ENCODE measurements at regions not wholly inside any gene's neighbourhood (a gene's known extent, or its start where the extent isn't known, plus 50 kb on each side); places are given as distances from the start of the nearest gene placed in this dataset.

- in situ Hi-C loops (cut with MboI) = no loop called here
- no peaks in the 10 kb centered on the region for H3K9me1 ChIP-seq (ENCODE audit: control insufficient read depth, insufficient read depth, low read length)
- FAIRE-seq = no peak
- H4K20me1 ChIP-seq (replicated peaks; ENCODE audit: control insufficient read depth, insufficient read depth, low read length) = peaks cover 29% of the 10 kb centered on the region
- no peaks in the 10 kb centered on the region for H3K79me2 ChIP-seq (ENCODE audit: control insufficient read depth, insufficient read depth, low read length)
- H3K27ac ChIP-seq (ENCODE audit: extremely low read depth, low read depth, low read length) = no peak overlapping the region
- peaks cover 23 to 61% of the 10 kb centered on the region in 2 experiments for H3K27me3 ChIP-seq (ENCODE audit: control insufficient read depth in 2 of 2, insufficient read depth in 2 of 2, low read length in 2 of 2)
- BruUV-seq (replicated peaks) = no TSS peak
- H3K9me3 ChIP-seq (replicated peaks; ENCODE audit: control insufficient read depth, insufficient read depth, low read depth, low read length) = no peaks in the 10 kb centered on the region
- no peak overlapping the region for H3K4me2 ChIP-seq (ENCODE audit: insufficient read depth, low read length)
- intact Hi-C loops (cut with micrococcal nuclease) = no loop called here
- ChIA-PET CTCF (ENCODE audit: low intra/inter-chr PET ratio) (no interaction called here), POLR2A (interaction anchor here (1.1 to 1.6 kb wide), 2 partner anchors 18 to 21 kb away, joined by 4 to 7 read pairs; no protein-coding TSS in a partner anchor)
- H2AFZ ChIP-seq (ENCODE audit: low read depth, low read length) = no peak overlapping the region
- H3K9ac ChIP-seq (ENCODE audit: insufficient read depth in 1 of 2, low read depth in 2 of 2, low read length in 2 of 2) = no peak overlapping the region
- no peak for TF ChIP-seq CGGBP1 (CRISPR knock-in tag; IDR thresholded peaks at IDR 0.05)
- TF ChIP-seq ZFP36 (IDR thresholded peaks at IDR 0.05; ENCODE audit: low read depth, low read length, partially characterized antibody) = peak; percentile 56
- no peak for TF ChIP-seq HMBOX1 (IDR thresholded peaks at IDR 0.05)
- TF ChIP-seq PRPF4 (IDR thresholded peaks at IDR 0.05; ENCODE audit: insufficient read depth, low read depth, low read length, poor library complexity, severe bottlenecking) = no peak
- TF ChIP-seq ZC3H4 (CRISPR knock-in tag; IDR thresholded peaks at IDR 0.05; ENCODE audit: borderline replicate concordance) = no peak
- ATAC-seq = no peak
- no peaks in the 10 kb centered on the region for H3K4me1 ChIP-seq (replicated peaks in 1 of 2; ENCODE audit: control insufficient read depth in 2 of 2, insufficient read depth in 2 of 2, low read length in 2 of 2)
- H3K4me3 ChIP-seq = no peak overlapping the region
- no peak for DNase-seq (ENCODE audit: extremely low read depth in 1 of 4, low spot score in 3 of 4)
- H3K36me3 ChIP-seq (ENCODE audit: control insufficient read depth, insufficient read depth, low read length) = no peaks in the 10 kb centered on the region
- 0% methylated on average over 3 of the region's 3 CpGs for WGBS (ENCODE audit: insufficient coverage, low coverage, missing lambda C conversion rate)
Measured at GRCh38 chr10:70942725-70943124, 54.4 kb upstream of the PCBD1 start.

All from K562 (cell line).